WTC11 (cell line): ENCODE measurements at regions not wholly inside any gene's neighbourhood (a gene's known extent, or its start where the extent isn't known, plus 50 kb on each side); places are given as distances from the start of the nearest gene placed in this dataset.

Experiments
- ATAC-seq: fragments of 200-7000 bp; cut with Tn5 transposase; 2 replicates; pipeline ENCODE4 v1.10.0; 2021; ENCODE audit warnings: mild to moderate bottlenecking, moderate library complexity
- CTCF ChIA-PET: fragments of 300-600 bp; sonication (Branson Sonifier 250); formaldehyde crosslinking; loops from one replicate; lab custom pipeline; 2021; ENCODE audit warnings: antibody characterized with exemption; lab: Charles Lee
- POLR2A ChIA-PET: fragments of 350-600 bp; sonication (Branson Sonifier 250); formaldehyde crosslinking; loops from one replicate; lab custom pipeline; 2021; ENCODE audit warnings: antibody characterized with exemption; lab: Charles Lee
- DNase-seq: peaks from one replicate; pipeline ENCODE4 v3.0.0; 2021; ENCODE audit warnings: low spot score
- H3K27ac Mint-ChIP-seq: 2 replicates; pipeline ENCODE4 v1.8.0; 2021; ENCODE audit warnings: mixed read lengths
- H3K27me3 Mint-ChIP-seq: 2 replicates; pipeline ENCODE4 v1.8.0; 2021; ENCODE audit warnings: low read depth, mild to moderate bottlenecking, moderate library complexity, mixed read lengths
- H3K36me3 Mint-ChIP-seq: 2 replicates; pipeline ENCODE4 v1.8.0; 2021; ENCODE audit warnings: mixed read lengths
- H3K4me1 Mint-ChIP-seq: 2 replicates; pipeline ENCODE4 v1.8.0; 2022; ENCODE audit warnings: mixed read lengths
- H3K4me3 Mint-ChIP-seq: 2 replicates; pipeline ENCODE4 v1.8.0; 2021; ENCODE audit warnings: mild to moderate bottlenecking, moderate library complexity, mixed read lengths
- H3K9me3 Mint-ChIP-seq: 2 replicates; pipeline ENCODE4 v1.8.0; 2021; ENCODE audit warnings: mixed read lengths
- AFF4 ChIP-seq: sonication (generic); formaldehyde crosslinking; IDR thresholded peaks from 2 replicates; pipeline ENCODE4 v1.8.1; 2023; ENCODE audit warnings: mild to moderate bottlenecking, missing genetic modification reagents, borderline replicate concordance
- AR ChIP-seq: fragments of 250-450 bp; sonication (Bioruptor Pico); IDR thresholded peaks from 2 replicates; pipeline ENCODE4 v1.9.0; 2021; ENCODE audit warnings: mild to moderate bottlenecking
- ATF1 ChIP-seq: sonication (generic); formaldehyde crosslinking; IDR thresholded peaks from 2 replicates; pipeline ENCODE4 v1.8.1; 2023; ENCODE audit warnings: mild to moderate bottlenecking, moderate library complexity, missing genetic modification reagents
- CREM ChIP-seq: sonication (generic); formaldehyde crosslinking; IDR thresholded peaks from 2 replicates; pipeline ENCODE4 v1.8.1; 2022; ENCODE audit warnings: mild to moderate bottlenecking, missing genetic modification reagents, moderate library complexity
- E2F5 ChIP-seq: sonication (generic); formaldehyde crosslinking; IDR thresholded peaks from 2 replicates; pipeline ENCODE4 v1.8.1; 2022; ENCODE audit warnings: mild to moderate bottlenecking, moderate library complexity, missing genetic modification reagents
- ELF4 ChIP-seq: sonication (generic); formaldehyde crosslinking; IDR thresholded peaks from 2 replicates; pipeline ENCODE4 v1.8.1; 2022; ENCODE audit warnings: low read depth, mild to moderate bottlenecking, moderate library complexity, missing genetic modification reagents
- EMX1 ChIP-seq: fragments of 250-450 bp; sonication (Bioruptor Pico); IDR thresholded peaks from 2 replicates; pipeline ENCODE4 v1.8.0; 2021; ENCODE audit warnings: mild to moderate bottlenecking
- ETV6 ChIP-seq: sonication (generic); formaldehyde crosslinking; IDR thresholded peaks from 2 replicates; pipeline ENCODE4 v1.8.1; 2022; ENCODE audit warnings: mild to moderate bottlenecking, missing genetic modification reagents
- GABPB1 ChIP-seq: sonication (generic); formaldehyde crosslinking; IDR thresholded peaks from 2 replicates; pipeline ENCODE4 v1.8.1; 2023; ENCODE audit warnings: mild to moderate bottlenecking, missing genetic modification reagents
- PREB ChIP-seq: sonication (generic); formaldehyde crosslinking; IDR thresholded peaks from 2 replicates; pipeline ENCODE4 v1.8.1; 2022; ENCODE audit warnings: mild to moderate bottlenecking, missing genetic modification reagents, moderate library complexity, borderline replicate concordance
- RELA ChIP-seq: sonication (generic); formaldehyde crosslinking; IDR thresholded peaks from 2 replicates; pipeline ENCODE4 v1.8.1; 2022; ENCODE audit warnings: missing genetic modification reagents, mild to moderate bottlenecking, borderline replicate concordance
- SMAD3 ChIP-seq: sonication (generic); formaldehyde crosslinking; IDR thresholded peaks from 2 replicates; pipeline ENCODE4 v1.8.0; 2022; ENCODE audit warnings: missing genetic modification reagents, mild to moderate bottlenecking, borderline replicate concordance
- ZNF121 ChIP-seq: sonication (generic); formaldehyde crosslinking; IDR thresholded peaks from 2 replicates; pipeline ENCODE4 v1.8.0; 2023; ENCODE audit warnings: missing genetic modification reagents
- ZNF138 ChIP-seq: sonication (generic); formaldehyde crosslinking; conservative IDR thresholded peaks from 2 replicates; pipeline ENCODE4 v1.8.1; 2022; ENCODE audit warnings: mild to moderate bottlenecking, moderate library complexity, missing genetic modification reagents
- ZNF423 ChIP-seq: fragments of 250-450 bp; sonication (Bioruptor Pico); IDR thresholded peaks from 2 replicates; pipeline ENCODE4 v2.1.2; 2022; ENCODE audit warnings: mild to moderate bottlenecking, moderate library complexity
- ZNF425 ChIP-seq: fragments of 250-450 bp; sonication (Bioruptor Pico); conservative IDR thresholded peaks from 2 replicates; pipeline ENCODE4 v1.9.0; 2021; ENCODE audit warnings: mild to moderate bottlenecking

- no peak for TF ChIP-seq E2F5
- TF ChIP-seq ELF4 = no peak
- TF ChIP-seq PREB (CRISPR knock-in tag) = no peak
- TF ChIP-seq EMX1 = no peak
These were observed 210.5 kb upstream of the NREP start (continued) for GRCh38 chr5:111967463-111967862.

- ChIA-PET CTCF (no interaction called here), POLR2A (no interaction called here)
- Mint-ChIP-seq H3K4me1 (no peaks in the 10 kb centered on the region), H3K36me3 (no peaks in the 10 kb centered on the region), H3K9me3 (no peaks in the 10 kb centered on the region), H3K4me3 (no peak overlapping the region), H3K27me3 (no peaks in the 10 kb centered on the region), H3K27ac (no peak overlapping the region)
- DNase-seq (no peak), ATAC-seq (no peak)
- no peak for TF ChIP-seq AR (CRISPR knock-in tag)
- no peak for TF ChIP-seq E2F5
- TF ChIP-seq SMAD3 (CRISPR knock-in tag) = no peak
- no peak for TF ChIP-seq AFF4
- no peak for TF ChIP-seq ETV6
- no peak for TF ChIP-seq ZNF138
- no peak for TF ChIP-seq ATF1 (CRISPR knock-in tag)
- TF ChIP-seq CREM = no peak
- no peak for TF ChIP-seq RELA (CRISPR knock-in tag)
- TF ChIP-seq GABPB1 (CRISPR knock-in tag) = no peak
- TF ChIP-seq ZNF425 (CRISPR knock-in tag) = no peak
- no peak for TF ChIP-seq ZNF423 (CRISPR knock-in tag)
- no peak for TF ChIP-seq ZNF121
- TF ChIP-seq, all 79 proteins: peak for 0
These were observed 209.3 kb upstream of the NREP start for GRCh38 chr5:111966290-111966689.
